Glutamatergic neuron (in vitro differentiated cells): ENCODE measurements at regions not wholly inside any gene's neighbourhood (a gene's known extent, or its start where the extent isn't known, plus 50 kb on each side); places are given as distances from the start of the nearest gene placed in this dataset.

Experiments
- DNase-seq: peaks from one replicate; pipeline ENCODE4 v3.0.0; 2022
- H3K27ac Mint-ChIP-seq: one replicate; pipeline ENCODE4 v1.8.0; 2020; ENCODE audit warnings: mild to moderate bottlenecking, mixed read lengths, inconsistent platforms; ENCODE audit not compliant: unreplicated experiment
- H3K27me3 Mint-ChIP-seq: one replicate; pipeline ENCODE4 v1.8.0; 2020; ENCODE audit warnings: mild to moderate bottlenecking, moderate library complexity, mixed read lengths, inconsistent platforms; ENCODE audit not compliant: unreplicated experiment
- H3K36me3 Mint-ChIP-seq: one replicate; pipeline ENCODE4 v1.8.0; 2020; ENCODE audit warnings: mild to moderate bottlenecking, mixed read lengths, inconsistent platforms; ENCODE audit not compliant: unreplicated experiment
- H3K4me1 Mint-ChIP-seq: one replicate; pipeline ENCODE4 v1.8.0; 2020; ENCODE audit warnings: mild to moderate bottlenecking, low read depth, mixed read lengths, inconsistent platforms; ENCODE audit not compliant: unreplicated experiment
- H3K4me3 Mint-ChIP-seq: one replicate; pipeline ENCODE4 v1.8.0; 2020; ENCODE audit warnings: mild to moderate bottlenecking, mixed read lengths, inconsistent platforms; ENCODE audit not compliant: unreplicated experiment
- H3K9me3 Mint-ChIP-seq: one replicate; pipeline ENCODE4 v1.8.0; 2020; ENCODE audit warnings: mild to moderate bottlenecking, moderate library complexity, mixed read lengths, inconsistent platforms; ENCODE audit not compliant: unreplicated experiment
- CTCF ChIP-seq: fragments of 200-600 bp; sonication (generic); IDR thresholded peaks from one replicate; pipeline ENCODE4 v1.5.0; 2021; ENCODE audit not compliant: partially characterized antibody, unreplicated experiment

DNA sequence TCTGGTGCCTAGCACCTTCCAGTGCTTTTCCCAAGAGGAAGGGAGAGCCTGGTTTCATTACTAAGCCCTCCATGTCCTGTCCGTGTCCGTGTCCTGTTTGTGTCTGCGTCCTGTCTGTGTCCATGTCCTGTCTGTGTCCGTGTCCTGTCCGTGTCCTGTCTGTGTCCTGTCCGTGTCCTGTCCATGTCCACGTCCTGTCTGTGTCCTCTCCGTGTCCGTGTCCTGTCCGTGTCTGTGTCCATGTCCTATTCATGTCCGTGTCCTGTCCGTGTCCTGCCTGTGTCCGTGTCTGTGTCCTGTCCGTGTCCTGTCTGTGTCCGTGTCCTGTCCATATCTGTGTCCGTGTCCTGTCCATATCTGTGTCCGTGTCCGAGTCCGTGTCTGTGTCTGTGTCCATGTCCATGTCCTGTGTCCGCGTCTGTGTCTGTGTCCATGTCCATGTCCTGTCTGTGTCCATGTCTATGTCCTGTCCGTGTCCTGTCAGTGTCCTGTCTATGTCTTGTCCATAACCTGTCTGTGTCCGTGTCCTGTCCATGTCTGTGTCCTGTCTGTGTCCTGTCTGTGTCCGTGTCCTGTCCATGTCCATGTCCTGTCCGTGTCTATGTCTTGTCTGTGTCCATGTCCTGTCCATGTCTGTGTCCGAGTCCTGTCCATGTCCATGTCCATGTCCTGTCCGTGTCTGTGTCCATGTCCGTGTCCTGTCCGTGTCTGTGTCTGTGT lies 54.4 kb upstream of the BHLHE23 start:
- H3K4me1 Mint-ChIP-seq: peaks cover 6% of the 10 kb centered on the region
- no peak for TF ChIP-seq CTCF
- peak; percentile 8 for DNase-seq
- peaks cover 8% of the 10 kb centered on the region for H3K36me3 Mint-ChIP-seq
- H3K4me3 Mint-ChIP-seq: peak overlapping the region; percentile 71
- H3K27me3 Mint-ChIP-seq: peaks cover 10% of the 10 kb centered on the region
- H3K27ac Mint-ChIP-seq: peak overlapping the region; percentile 60
- peaks cover 14% of the 10 kb centered on the region for H3K9me3 Mint-ChIP-seq

DNA sequence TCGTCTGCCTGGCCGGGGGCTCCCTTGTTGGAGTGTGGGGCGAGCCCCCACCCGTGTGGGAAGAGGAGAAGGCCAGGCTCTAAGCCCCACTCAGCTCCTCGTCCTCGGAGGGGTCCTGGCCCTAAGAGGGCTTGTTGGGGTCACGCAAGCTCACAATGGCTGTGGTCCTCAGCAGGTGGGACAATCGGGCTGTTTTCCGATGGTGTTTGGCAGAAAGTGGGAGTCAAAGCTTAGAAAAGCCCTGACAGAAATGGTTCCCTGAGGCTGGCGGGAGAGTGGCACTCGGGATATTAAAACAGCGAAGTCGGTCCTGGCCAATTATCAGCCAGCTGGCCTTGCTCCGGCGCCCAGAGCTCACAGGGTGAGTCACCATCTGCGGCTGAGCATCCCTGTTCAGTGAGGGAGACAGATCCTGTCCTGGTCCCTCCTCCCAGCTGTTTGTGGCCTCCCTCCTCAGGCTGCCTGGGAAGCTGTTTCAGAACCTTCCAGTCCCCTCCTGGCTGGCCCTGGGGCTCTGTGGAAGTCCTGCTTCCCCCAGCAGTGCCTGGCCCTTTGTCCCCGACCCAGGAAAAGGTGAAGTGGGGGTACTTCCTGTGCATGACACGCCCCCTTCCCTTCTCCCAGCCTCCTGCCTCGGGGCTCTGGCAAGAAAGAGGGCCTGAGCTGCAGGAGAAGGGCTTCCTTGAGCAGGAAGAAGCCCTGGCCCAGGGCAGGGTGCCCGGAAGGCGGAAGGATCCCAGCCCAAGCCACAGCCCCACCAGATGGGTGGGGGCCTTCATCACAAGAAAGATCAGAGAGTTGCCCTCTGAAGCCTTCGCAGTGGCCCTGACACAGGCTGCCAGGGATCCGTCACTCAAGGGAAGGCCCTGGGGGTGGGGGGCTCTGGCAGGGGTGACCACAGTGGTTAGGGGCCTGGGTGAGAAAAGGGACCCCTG lies 53.6 kb upstream of the BHLHE23 start:
- no peak overlapping the region for H3K4me3 Mint-ChIP-seq
- H3K36me3 Mint-ChIP-seq: peaks cover 8% of the 10 kb centered on the region
- H3K9me3 Mint-ChIP-seq: peaks cover 14% of the 10 kb centered on the region
- DNase-seq: peak; percentile 67
- peaks cover 6% of the 10 kb centered on the region for H3K4me1 Mint-ChIP-seq
- TF ChIP-seq CTCF: no peak
- no peak overlapping the region for H3K27ac Mint-ChIP-seq
- peaks cover 10% of the 10 kb centered on the region for H3K27me3 Mint-ChIP-seq

- H3K4me3 Mint-ChIP-seq: no peak overlapping the region
- peaks cover 12% of the 10 kb centered on the region for H3K9me3 Mint-ChIP-seq
- peaks cover 8% of the 10 kb centered on the region for H3K36me3 Mint-ChIP-seq
- H3K27ac Mint-ChIP-seq: no peak overlapping the region
- no peak for TF ChIP-seq CTCF
- DNase-seq: peak; percentile 7
- peaks cover 6% of the 10 kb centered on the region for H3K4me1 Mint-ChIP-seq
- peaks cover 10% of the 10 kb centered on the region for H3K27me3 Mint-ChIP-seq
These were observed 52.9 kb upstream of the BHLHE23 start for GRCh38 chr20:63059684-63060056.

- peak; percentile 13 for DNase-seq
These were observed 52.1 kb upstream of the BHLHE23 start for GRCh38 chr20:63058696-63059335.

More at GRCh38 chr20:63058696-63059335, 52.1 kb upstream of the BHLHE23 start:
- Mint-ChIP-seq H3K27me3 (peaks cover 10% of the 10 kb centered on the region), H3K4me1 (peaks cover 6% of the 10 kb centered on the region), H3K9me3 (peaks cover 12% of the 10 kb centered on the region), H3K36me3 (peaks cover 8% of the 10 kb centered on the region), H3K4me3 (no peak overlapping the region), H3K27ac (no peak overlapping the region)
- no peak for TF ChIP-seq CTCF
